ENCODE measurements at regions not wholly inside any gene's neighbourhood (a gene's known extent, or its start where the extent isn't known, plus 50 kb on each side); places are given as distances from the start of the nearest gene placed in this dataset.

DNA sequence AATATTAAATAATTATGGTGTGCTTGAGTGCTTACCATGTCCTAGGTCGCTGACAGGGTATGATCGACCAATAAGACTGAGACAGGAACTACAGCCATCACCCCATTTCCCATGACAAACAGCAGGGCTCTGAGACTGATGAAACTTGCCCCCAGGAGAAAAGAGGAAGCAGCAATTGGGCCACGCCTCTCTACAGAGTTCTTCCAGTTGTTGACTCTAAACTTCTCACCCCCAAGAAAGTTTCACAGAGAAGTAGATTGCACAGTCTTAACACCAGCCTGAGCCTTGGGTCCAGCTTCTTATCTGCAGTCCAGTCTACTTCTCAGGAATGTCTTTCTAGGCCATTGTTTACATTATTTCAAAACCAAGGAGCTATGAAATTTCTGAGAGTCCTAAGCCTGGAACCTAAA, 182.2 kb upstream of the ANKRD55 start:
- DNase-seq (no peak), ATAC-seq (no peak)
- H3K27ac Mint-ChIP-seq: no peak overlapping the region
- intact Hi-C loops (cut with micrococcal nuclease): no loop called here
- H3K36me3 Mint-ChIP-seq (ENCODE audit: low read depth): no peaks in the 10 kb centered on the region
- CTCF ChIA-PET: interaction anchor here (1.1 kb wide), 1 partner anchor 145 kb away, joined by 3 read pairs; no protein-coding TSS in a partner anchor
- H3K4me3 Mint-ChIP-seq: no peak overlapping the region
- TF ChIP-seq, protein P1, sequence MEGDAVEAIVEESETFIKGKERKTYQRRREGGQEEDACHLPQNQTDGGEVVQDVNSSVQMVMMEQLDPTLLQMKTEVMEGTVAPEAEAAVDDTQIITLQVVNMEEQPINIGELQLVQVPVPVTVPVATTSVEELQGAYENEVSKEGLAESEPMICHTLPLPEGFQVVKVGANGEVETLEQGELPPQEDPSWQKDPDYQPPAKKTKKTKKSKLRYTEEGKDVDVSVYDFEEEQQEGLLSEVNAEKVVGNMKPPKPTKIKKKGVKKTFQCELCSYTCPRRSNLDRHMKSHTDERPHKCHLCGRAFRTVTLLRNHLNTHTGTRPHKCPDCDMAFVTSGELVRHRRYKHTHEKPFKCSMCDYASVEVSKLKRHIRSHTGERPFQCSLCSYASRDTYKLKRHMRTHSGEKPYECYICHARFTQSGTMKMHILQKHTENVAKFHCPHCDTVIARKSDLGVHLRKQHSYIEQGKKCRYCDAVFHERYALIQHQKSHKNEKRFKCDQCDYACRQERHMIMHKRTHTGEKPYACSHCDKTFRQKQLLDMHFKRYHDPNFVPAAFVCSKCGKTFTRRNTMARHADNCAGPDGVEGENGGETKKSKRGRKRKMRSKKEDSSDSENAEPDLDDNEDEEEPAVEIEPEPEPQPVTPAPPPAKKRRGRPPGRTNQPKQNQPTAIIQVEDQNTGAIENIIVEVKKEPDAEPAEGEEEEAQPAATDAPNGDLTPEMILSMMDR (IDR thresholded peaks at IDR 0.05): no peak
- POLR2A ChIA-PET: no interaction called here
- peaks cover 11% of the 10 kb centered on the region for H3K9me3 Mint-ChIP-seq
- H3K4me1 Mint-ChIP-seq (ENCODE audit: low read depth): peaks cover 3% of the 10 kb centered on the region
- no peaks in the 10 kb centered on the region for H3K27me3 Mint-ChIP-seq

GRCh38 chr5:56414066-56414465, 180.9 kb upstream of the ANKRD55 start:
- H3K27me3 Mint-ChIP-seq: no peaks in the 10 kb centered on the region
- TF ChIP-seq, protein P1 (IDR thresholded peaks at IDR 0.05): no peak
- ATAC-seq: no peak
- no peak overlapping the region for H3K4me3 Mint-ChIP-seq
- CTCF ChIA-PET: no interaction called here
- POLR2A ChIA-PET: no interaction called here
- H3K9me3 Mint-ChIP-seq: peaks cover 3% of the 10 kb centered on the region
- no peak for DNase-seq
- intact Hi-C loops (cut with micrococcal nuclease): no loop called here
- no peaks in the 10 kb centered on the region for H3K36me3 Mint-ChIP-seq (ENCODE audit: low read depth)
- H3K27ac Mint-ChIP-seq: no peak overlapping the region
- peaks cover 3% of the 10 kb centered on the region for H3K4me1 Mint-ChIP-seq (ENCODE audit: low read depth)

GRCh38 chr5:56413546-56413945, 180.4 kb upstream of the ANKRD55 start:
- intact Hi-C loops (cut with micrococcal nuclease): no loop called here
- peaks cover 1% of the 10 kb centered on the region for H3K9me3 Mint-ChIP-seq
- H3K4me1 Mint-ChIP-seq (ENCODE audit: low read depth): peaks cover 3% of the 10 kb centered on the region
- ChIA-PET POLR2A (no interaction called here), CTCF (no interaction called here)
- TF ChIP-seq, protein P1 (IDR thresholded peaks at IDR 0.05): no peak
- no peaks in the 10 kb centered on the region for H3K27me3 Mint-ChIP-seq
- H3K4me3 Mint-ChIP-seq: no peak overlapping the region
- H3K36me3 Mint-ChIP-seq (ENCODE audit: low read depth): no peaks in the 10 kb centered on the region
- H3K27ac Mint-ChIP-seq: no peak overlapping the region
- ATAC-seq (no peak), DNase-seq (no peak)

- CTCF ChIA-PET: no interaction called here
- DNase-seq (peak; percentile 33), ATAC-seq (peak; percentile 47)
- POLR2A ChIA-PET: no interaction called here
- Mint-ChIP-seq H3K36me3 (ENCODE audit: low read depth) (no peaks in the 10 kb centered on the region), H3K4me3 (no peak overlapping the region), H3K4me1 (ENCODE audit: low read depth) (peaks cover 3% of the 10 kb centered on the region), H3K9me3 (peaks cover 1% of the 10 kb centered on the region), H3K27ac (no peak overlapping the region), H3K27me3 (no peaks in the 10 kb centered on the region)
- intact Hi-C loops (cut with micrococcal nuclease): no loop called here
- TF ChIP-seq, protein P1 (IDR thresholded peaks at IDR 0.05): no peak
Measured at GRCh38 chr5:56412601-56413379, 179.7 kb upstream of the ANKRD55 start.

DNA sequence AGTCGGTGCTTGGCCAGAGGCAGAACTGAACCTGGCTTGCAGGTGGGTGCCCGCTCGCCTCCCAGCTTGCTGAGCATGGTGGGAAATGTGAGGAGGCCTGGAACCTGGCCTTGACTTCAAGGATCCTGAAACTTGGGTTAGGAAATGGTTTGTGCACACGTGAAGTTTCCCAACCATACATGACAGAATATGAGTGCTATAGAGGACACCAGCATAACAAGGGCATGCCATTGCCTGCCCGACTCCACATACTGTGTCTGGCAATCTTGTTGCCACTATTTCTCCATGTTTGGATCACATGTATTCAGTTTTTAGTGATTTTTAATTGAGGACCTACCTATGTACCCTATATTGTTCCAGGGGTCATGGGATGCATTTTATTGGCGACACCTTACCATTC, 177.6 kb upstream of the ANKRD55 start:
- H3K36me3 Mint-ChIP-seq (ENCODE audit: low read depth): no peaks in the 10 kb centered on the region
- H3K4me3 Mint-ChIP-seq: no peak overlapping the region
- H3K27me3 Mint-ChIP-seq: no peaks in the 10 kb centered on the region
- H3K27ac Mint-ChIP-seq: no peak overlapping the region
- POLR2A ChIA-PET: no interaction called here
- intact Hi-C loops (cut with micrococcal nuclease): no loop called here
- ATAC-seq (no peak), DNase-seq (no peak)
- TF ChIP-seq, protein P1 (IDR thresholded peaks at IDR 0.05): no peak
- H3K9me3 Mint-ChIP-seq: no peaks in the 10 kb centered on the region
- H3K4me1 Mint-ChIP-seq (ENCODE audit: low read depth): peaks cover 3% of the 10 kb centered on the region
- CTCF ChIA-PET: interaction anchor here (0.6 kb wide), 1 partner anchor 313 kb away, joined by 3 read pairs; no protein-coding TSS in a partner anchor

All from activated CD8-positive, alpha-beta T cell treated with anti-CD3 and anti-CD28 coated beads for 36 hours (primary cell).